ENCODE measurements at regions not wholly inside any gene's neighbourhood (a gene's known extent, or its start where the extent isn't known, plus 50 kb on each side); places are given as distances from the start of the nearest gene placed in this dataset.

- H3K4me3 ChIP-seq (ENCODE audit: low read depth, low read length), result no peak overlapping the region
- DNase-seq (ENCODE audit: low read depth), result no peak
- no peak for TF ChIP-seq CTCF (conservative IDR thresholded peaks at IDR 0.05; ENCODE audit: low read depth, low read length)
Measured at GRCh38 chr4:28772788-28773187, 1912.1 kb downstream of the STIM2 start.

- H3K4me3 ChIP-seq (ENCODE audit: low read depth, low read length), result no peak overlapping the region
- DNase-seq (ENCODE audit: low read depth), result no peak
- no peak for TF ChIP-seq CTCF (conservative IDR thresholded peaks at IDR 0.05; ENCODE audit: low read depth, low read length)
Measured at GRCh38 chr4:28774344-28774743, 1913.7 kb downstream of the STIM2 start.

GRCh38 chr4:28776004-28776403 lies 1915.4 kb downstream of the STIM2 start:
- no peak for TF ChIP-seq CTCF (conservative IDR thresholded peaks at IDR 0.05; ENCODE audit: low read depth, low read length)
- no peak for DNase-seq (ENCODE audit: low read depth)
- no peak overlapping the region for H3K4me3 ChIP-seq (ENCODE audit: low read depth, low read length)

GRCh38 chr4:28784188-28784587 lies 1923.5 kb downstream of the STIM2 start:
- no peak for DNase-seq (ENCODE audit: low read depth)
- TF ChIP-seq CTCF (conservative IDR thresholded peaks at IDR 0.05; ENCODE audit: low read depth, low read length), result no peak
- H3K4me3 ChIP-seq (ENCODE audit: low read depth, low read length), result no peak overlapping the region

- no peak for DNase-seq (ENCODE audit: low read depth)
- H3K4me3 ChIP-seq (ENCODE audit: low read depth, low read length), result no peak overlapping the region
- no peak for TF ChIP-seq CTCF (conservative IDR thresholded peaks at IDR 0.05; ENCODE audit: low read depth, low read length)
Measured at GRCh38 chr4:28787947-28788346, 1927.3 kb downstream of the STIM2 start.

GRCh38 chr4:28788929-28789490 lies 1928.4 kb downstream of the STIM2 start:
- no peak for TF ChIP-seq CTCF (conservative IDR thresholded peaks at IDR 0.05; ENCODE audit: low read depth, low read length)
- no peak overlapping the region for H3K4me3 ChIP-seq (ENCODE audit: low read depth, low read length)
- no peak for DNase-seq (ENCODE audit: low read depth)

- TF ChIP-seq CTCF (conservative IDR thresholded peaks at IDR 0.05; ENCODE audit: low read depth, low read length), result no peak
- H3K4me3 ChIP-seq (ENCODE audit: low read depth, low read length), result no peak overlapping the region
- DNase-seq (ENCODE audit: low read depth), result no peak
Measured at GRCh38 chr4:28792917-28793597, 1927.1 kb upstream of the PCDH7 start.
